RPMI7951 (cell line): ENCODE measurements at regions not wholly inside any gene's neighbourhood (a gene's known extent, or its start where the extent isn't known, plus 50 kb on each side); places are given as distances from the start of the nearest gene placed in this dataset.
A peak's percentile ranks its signal among the peaks of the same experiment; 100 is the strongest.

Source experiments
- DNase-seq: peaks from one replicate; pipeline ENCODE4 v3.0.0-alpha.2; 2012; ENCODE audit warnings: low read depth

GRCh38 chr18:47471784-47472183, 220.3 kb upstream of the SKOR2 start:
- DNase-seq = no peak

DNA sequence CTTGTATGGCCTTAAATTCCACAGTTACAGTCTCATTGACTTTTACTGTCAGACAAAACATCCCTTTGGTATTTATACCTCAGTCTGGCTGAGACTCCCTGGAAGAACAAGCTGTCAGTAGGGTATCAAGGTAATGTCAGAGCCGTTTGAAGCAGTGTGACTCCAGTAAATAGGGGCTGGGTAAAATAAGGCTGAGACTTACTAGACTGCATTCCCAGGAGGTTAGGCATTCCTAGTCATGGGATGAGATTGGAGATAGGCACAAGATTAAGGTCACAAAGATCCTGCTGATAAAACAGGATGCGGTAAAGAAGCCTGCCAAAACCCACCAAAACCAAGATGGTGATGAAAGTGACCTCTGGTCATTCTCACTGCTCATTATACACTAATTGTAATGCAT, 219.5 kb upstream of the SKOR2 start:
- DNase-seq = no peak

DNA sequence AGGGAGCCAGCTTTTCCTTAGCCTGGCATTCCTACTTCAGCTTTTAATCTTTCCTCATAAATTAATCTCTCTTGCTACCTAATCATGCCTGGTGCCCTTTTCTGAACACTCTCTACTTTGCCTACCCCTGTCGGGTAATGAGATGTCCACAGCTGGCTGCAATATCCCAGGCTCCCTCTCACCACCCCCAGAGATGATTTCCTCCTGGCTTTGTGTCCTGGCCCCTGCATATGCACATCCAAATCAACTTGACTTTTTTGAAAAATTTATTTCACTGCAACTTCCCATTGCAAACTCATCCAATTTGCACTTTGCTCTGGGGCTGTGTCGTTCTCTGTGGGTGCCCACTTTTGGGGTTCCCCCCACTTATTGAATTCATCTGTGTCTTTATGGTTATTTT, 218.1 kb upstream of the SKOR2 start:
- no peak for DNase-seq

GRCh38 chr18:47461977-47462376, 210.5 kb upstream of the SKOR2 start:
- DNase-seq = no peak

- no peak for DNase-seq
Observed at GRCh38 chr18:47461406-47461948, 210.0 kb upstream of the SKOR2 start.

- no peak for DNase-seq
Observed at GRCh38 chr18:47458483-47458882, 207.0 kb upstream of the SKOR2 start.

DNA sequence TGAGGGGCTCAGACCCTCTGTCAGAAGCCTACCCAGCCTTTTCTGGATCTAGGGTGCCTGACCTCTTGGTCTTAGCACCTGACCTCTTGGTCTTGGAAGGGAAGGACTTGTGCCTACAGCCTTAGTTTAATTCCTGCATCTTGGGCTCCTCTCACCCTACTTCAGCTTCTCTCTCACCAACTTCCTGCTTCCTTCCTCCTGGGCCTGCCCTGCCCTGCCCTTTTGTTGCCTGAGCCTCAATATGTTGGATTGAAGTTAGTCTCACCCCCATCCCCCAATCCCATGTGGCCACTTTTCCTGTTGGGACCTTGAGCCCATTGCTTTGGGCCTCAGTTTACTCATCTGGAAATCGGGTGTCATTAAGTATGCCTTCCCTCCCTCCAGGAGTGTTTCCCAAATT, 206.2 kb upstream of the SKOR2 start:
- DNase-seq = no peak

GRCh38 chr18:47453038-47453437, 201.6 kb upstream of the SKOR2 start:
- DNase-seq = no peak

DNA sequence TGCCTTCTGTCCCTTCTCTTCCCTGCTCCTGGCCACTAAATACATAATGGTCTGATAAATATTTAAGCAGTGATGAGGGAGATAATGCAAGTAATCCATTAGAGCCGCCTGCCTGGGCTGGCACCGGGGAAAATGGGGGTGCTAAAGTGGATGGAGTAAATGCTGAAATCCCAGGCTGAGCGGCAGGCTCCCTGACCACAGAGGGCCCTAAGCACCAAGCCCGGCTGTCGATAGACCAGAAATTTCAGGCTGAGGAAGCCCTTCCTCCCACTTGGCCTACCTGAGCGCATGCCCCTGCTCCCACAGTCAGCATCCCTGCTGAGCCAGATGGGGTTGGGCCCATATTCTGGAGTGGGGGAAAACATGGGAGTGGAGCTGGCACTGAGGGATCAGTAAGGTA, 197.5 kb upstream of the SKOR2 start:
- no peak for DNase-seq

DNA sequence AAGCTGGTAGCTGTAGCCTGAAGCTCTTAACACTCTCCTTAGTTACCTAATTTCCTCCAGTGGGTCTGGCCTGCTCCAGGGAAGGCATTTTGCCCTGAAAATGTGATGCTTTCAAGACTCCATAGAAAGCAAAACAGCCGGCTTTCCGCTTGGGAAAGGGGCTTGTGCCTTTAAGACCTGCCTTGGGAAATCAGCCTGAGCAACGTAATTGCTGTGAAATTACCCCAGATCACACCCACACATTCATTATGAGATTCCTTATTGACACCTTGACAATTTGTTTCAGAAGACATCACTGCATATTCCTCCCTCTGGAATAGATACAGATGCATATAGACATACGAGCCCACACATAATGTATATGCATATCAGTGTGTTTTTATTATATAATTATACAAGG, 190.5 kb upstream of the SKOR2 start:
- DNase-seq = no peak

DNA sequence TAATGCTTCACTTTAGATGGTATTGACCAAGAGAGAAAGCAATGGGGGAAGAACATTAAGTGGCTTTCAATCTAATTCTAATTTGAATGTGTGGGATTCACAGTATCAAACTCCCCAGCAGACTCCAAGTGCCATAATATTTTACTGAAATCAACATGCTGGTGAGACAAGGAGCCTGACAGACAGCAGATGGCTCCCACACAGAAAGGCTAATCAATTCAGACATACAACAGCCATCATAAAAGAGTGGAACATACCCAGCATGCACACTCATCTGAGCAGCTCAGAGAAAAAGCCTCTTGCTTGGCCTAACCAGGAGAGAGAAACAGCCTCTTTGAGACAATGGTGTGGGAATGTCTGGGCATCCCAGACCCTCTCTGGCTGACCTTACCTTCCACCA, 186.5 kb upstream of the SKOR2 start:
- DNase-seq = no peak

GRCh38 chr18:47436871-47437270, 185.4 kb upstream of the SKOR2 start:
- DNase-seq = no peak

GRCh38 chr18:47434214-47434746, 182.8 kb upstream of the SKOR2 start:
- DNase-seq = no peak

DNA sequence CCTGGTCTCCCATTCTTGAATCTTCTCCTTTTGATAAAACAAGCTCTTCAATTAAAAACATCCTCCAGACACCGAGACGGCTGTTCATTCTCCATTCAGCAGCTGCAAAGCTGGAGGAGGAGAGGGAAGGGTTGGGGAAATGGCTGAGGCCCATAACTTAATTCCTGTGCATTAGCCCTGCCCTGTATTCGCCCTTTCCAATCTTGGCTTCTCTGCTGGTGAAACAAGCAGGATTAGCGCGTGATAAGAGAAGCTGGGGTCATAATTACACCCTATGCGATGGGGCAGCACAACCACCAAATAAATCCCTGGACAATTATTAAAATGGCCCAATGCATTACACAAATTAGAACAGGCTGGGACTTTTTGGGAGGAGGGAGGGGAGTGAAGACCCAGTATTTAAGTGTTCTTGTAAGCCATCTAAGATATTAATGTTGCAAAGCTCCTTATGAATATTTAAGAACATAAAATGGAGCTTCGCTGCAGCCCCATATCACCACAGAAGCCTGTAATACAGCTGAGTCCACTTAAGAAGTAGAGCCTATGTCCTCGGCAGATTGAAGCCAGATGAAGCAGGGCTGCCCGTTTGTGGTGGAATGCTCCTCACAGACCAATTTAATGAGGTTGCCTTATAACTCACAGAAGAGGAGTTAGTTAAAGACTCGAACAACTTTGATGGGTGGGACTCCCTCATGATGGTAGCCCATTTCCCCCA, 176.6 kb upstream of the SKOR2 start:
- DNase-seq = no peak

DNA sequence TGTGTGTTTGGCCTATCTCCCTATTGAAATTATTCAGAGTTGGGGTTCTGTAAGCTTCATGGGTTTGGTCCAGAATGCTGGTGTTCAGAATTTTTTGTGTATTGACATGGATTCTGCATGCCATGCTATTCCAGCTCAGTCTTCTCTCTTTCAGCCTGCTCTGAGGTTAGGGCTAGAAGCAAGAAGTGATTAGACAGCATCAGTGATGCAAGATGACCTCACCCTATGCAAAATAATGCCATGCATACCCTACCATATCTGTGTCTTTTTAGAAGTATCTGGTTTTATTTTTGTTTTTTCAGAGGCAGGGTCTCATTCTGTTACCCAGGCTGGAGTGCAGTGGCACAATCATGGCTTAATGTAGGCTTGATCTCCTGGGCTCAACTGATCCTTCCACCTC, 175.6 kb upstream of the SKOR2 start:
- DNase-seq = no peak

DNA sequence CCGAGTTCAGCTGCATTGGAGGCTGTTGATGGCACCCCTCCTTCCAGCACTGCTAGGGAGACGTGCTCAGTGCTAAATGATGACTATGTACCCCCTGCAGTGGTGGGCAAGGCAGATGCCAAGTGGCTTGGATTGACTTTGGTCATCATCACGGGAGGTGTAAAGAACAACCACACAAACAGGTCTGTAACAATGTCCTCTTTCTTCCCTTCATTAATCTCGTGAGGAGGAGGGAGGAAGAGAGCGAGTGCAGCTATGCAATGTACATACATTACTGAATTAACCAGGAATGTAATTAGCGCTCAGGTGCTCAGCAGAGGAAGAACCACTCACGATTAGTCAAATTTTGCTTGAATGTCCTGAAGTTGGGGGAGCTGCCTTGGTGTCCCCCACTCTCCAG, 173.9 kb upstream of the SKOR2 start:
- DNase-seq = no peak

- DNase-seq = no peak
Observed at GRCh38 chr18:47422524-47422923, 171.1 kb upstream of the SKOR2 start.

DNA sequence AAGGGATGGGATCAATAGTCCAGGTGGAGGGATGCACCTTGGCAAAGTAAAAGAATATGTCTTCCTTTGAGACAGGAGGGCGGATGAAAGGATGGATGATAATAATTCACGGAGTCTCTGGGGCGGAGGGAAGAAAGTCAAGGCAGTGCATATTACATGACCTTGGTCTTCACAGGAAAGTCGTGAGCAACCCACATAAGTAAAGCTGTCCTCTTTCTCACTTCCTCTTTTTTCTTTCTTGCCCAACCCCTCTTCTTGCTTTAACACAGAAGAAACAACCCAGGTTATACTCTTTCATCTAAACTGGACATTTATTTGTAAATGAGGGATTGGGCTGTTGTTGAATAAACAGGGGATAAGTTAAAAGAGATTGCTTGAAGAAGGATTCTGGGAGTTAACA, 168.7 kb upstream of the SKOR2 start:
- no peak for DNase-seq

DNA sequence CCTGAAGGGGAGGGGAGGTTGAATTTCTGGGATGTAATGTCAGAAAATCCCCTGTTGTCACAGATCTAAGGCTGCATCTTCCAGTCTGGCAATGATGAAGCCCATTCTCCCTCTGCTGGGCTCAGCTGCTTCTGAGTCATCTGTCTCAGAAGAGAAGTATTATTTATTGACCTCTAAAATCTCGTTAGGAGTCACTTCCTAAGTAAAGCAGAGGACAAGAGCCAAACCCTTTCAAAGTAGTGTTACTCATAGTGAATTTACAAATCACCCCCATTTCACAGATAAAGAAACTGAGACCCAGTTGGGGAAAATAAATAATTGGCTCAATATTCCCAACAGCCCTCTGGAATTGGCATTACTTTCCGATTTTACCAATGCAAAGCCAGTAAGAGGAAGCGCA, 167.3 kb upstream of the SKOR2 start:
- peak; percentile 2 for DNase-seq

- DNase-seq = no peak
Observed at GRCh38 chr18:47417807-47418206, 166.3 kb upstream of the SKOR2 start.

DNA sequence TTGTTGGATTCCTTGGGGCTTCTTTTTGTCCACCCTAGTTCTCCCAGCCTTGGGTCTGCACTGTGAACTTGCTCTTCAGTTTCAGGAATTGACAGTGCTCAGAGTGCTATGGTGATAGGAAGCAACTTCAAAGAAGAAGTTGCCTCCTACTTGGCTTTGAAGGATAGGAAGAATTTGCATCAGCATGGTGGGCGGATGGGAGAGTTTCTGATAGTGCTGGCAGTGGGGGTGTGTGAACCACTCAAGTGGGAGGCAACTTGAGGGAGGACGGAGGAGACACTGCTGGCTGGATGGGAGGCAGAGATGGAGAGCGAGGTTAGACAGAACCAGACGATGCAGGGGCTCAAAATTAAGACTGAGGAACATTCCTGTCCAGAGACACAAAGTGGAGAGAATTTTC, 164.4 kb upstream of the SKOR2 start:
- DNase-seq = no peak

DNA sequence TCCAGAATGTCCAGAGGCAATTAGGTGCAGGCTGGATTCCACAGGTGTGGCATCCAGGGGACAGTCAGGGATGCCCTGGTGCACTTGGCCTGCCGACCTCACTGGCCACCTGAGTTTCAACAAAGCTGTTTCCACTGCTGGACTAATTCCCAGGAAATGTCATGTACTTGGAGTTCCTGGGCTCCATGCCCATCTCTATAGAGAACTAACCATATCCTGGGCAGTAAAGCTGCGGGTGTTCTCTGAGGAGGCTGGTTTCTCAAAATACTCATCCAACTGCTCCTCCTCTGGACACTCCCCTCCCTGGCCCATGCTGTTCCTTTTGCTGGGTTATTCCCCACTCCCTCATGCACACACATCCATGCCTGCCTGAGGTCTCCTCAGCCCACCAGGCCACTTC, 161.9 kb upstream of the SKOR2 start:
- peak; percentile 6 for DNase-seq

DNA sequence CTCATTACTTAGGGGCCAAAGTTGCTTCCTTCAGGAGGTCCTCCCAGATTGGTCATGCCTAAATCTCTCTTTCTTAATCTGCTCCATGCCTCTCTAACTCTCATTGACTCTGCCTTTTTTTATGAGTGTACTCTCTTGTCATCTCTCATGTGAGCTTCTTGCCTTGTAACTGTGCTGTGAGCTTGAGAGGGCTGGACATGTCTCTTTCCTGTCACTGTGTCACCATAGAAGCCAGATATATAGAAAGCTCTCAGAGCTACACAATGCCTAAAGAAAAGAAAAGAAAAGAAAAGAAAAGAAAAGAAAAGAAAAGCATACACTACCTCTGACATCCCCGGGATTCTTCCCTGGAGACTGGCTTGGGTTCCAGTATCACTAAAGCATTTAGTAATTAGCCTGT, 161.5 kb upstream of the SKOR2 start:
- DNase-seq = no peak

DNA sequence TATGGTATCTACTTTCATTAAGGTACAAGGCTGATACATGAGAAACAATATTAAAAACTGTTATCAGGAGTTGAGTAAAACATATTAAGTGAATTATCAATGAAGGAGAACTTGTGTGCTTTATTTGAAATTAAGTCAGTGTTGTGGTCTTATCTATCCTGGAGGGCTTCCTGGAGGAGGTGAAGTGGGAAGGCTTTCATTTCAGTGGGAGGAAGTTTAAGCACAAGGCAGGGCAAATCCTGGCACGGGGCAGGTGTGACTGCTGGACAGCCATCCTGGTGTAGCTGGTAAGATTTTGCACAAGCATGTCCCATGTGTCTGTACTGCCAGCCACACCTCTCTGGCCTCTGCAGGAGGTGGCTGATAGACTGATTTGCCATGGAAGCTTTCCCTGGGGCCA, 159.7 kb upstream of the SKOR2 start:
- DNase-seq = no peak
